ENCODE measurements at regions not wholly inside any gene's neighbourhood (a gene's known extent, or its start where the extent isn't known, plus 50 kb on each side); places are given as distances from the start of the nearest gene placed in this dataset.

- TF ChIP-seq CTCF (IDR thresholded peaks at IDR 0.05): no peak
- TF ChIP-seq POLR2A (IDR thresholded peaks at IDR 0.05): no peak
These were observed 915.2 kb downstream of the NSUN3 start for GRCh38 chr3:94978084-94978483.
